ENCODE measurements at regions not wholly inside any gene's neighbourhood (a gene's known extent, or its start where the extent isn't known, plus 50 kb on each side); places are given as distances from the start of the nearest gene placed in this dataset.

GRCh38 chr4:79576429-79576753 lies 168.4 kb upstream of the GK2 start:
- RAD21 ChIA-PET (ENCODE audit: unreplicated experiment) = interaction anchor here (0.7 to 3.2 kb wide), 3 partner anchors 532 to 623 kb away, joined by 3 to 22 read pairs (median 7); no protein-coding TSS in a partner anchor
- Histone ChIP-seq H3K27ac (ENCODE audit: control insufficient read depth, insufficient read depth) (no peak overlapping the region), H3K79me2 (ENCODE audit: control insufficient read depth, insufficient read depth, low read length) (no peaks in the 10 kb centered on the region), H3K9ac (ENCODE audit: control insufficient read depth, insufficient read depth, low read length) (no peak overlapping the region), H2AFZ (ENCODE audit: control insufficient read depth, low read depth, low read length) (no peak overlapping the region), H3K4me3 (no peak overlapping the region), H3K36me3 (ENCODE audit: control insufficient read depth in 2 of 2, insufficient read depth in 2 of 2, low read length in 1 of 2) (no peaks in the 10 kb centered on the region), H3K4me1 (ENCODE audit: control insufficient read depth, insufficient read depth, low read length) (no peaks in the 10 kb centered on the region), H3K9me3 (replicated peaks; ENCODE audit: control insufficient read depth, insufficient read depth, low read length) (no peaks in the 10 kb centered on the region), H3K4me2 (ENCODE audit: control insufficient read depth, insufficient read depth) (no peak overlapping the region), H3K27me3 (replicated peaks in 1 of 2; ENCODE audit: control insufficient read depth in 2 of 2, insufficient read depth in 2 of 2, low read length in 1 of 2) (no peaks in the 10 kb centered on the region), H4K20me1 (ENCODE audit: control insufficient read depth, insufficient read depth) (no peaks in the 10 kb centered on the region)
- in situ Hi-C loops (cut with MboI) = loop anchor here (10.0 kb wide), 1 partner anchor 622 kb away; no protein-coding TSS in a partner anchor
- DNase-seq (ENCODE audit: low read depth, low spot score) (no peak), FAIRE-seq (peak; percentile 65), ATAC-seq (peak; percentile 88)
- CTCF ChIA-PET = interaction anchor here (0.6 to 5.6 kb wide), 11 partner anchors 9 to 625 kb away, joined by 3 to 48 read pairs (median 3); no protein-coding TSS in a partner anchor
- 16% methylated on average over 6 of the region's 6 CpGs for WGBS (ENCODE audit: insufficient coverage, insufficient replicate concordance, low lambda C conversion rate, missing lambda C conversion rate)
- intact Hi-C loops (cut with micrococcal nuclease; ENCODE audit: unreplicated experiment) = loop anchor here (1.0 to 10.0 kb wide), 3 partner anchors 332 to 624 kb away; no protein-coding TSS in a partner anchor
- SMC1A ChIA-PET (ENCODE audit: uncharacterized antibody, unreplicated experiment) = interaction anchor here (0.8 to 3.2 kb wide), 8 partner anchors 24 to 624 kb away, joined by 3 to 23 read pairs (median 6); no protein-coding TSS in a partner anchor
- POLR2A ChIA-PET = no interaction called here
- BruUV-seq (replicated peaks) = no TSS peak
- TF ChIP-seq RAD21 (IDR thresholded peaks at IDR 0.05; ENCODE audit: insufficient read depth, low read depth, low read length) = peak; percentile 70
- no peak for TF ChIP-seq ZNF592 (IDR thresholded peaks at IDR 0.05)
- TF ChIP-seq RB1 (IDR thresholded peaks at IDR 0.05; ENCODE audit: borderline replicate concordance) = no peak
- no peak for TF ChIP-seq SPI1 (IDR thresholded peaks at IDR 0.05; ENCODE audit: borderline replicate concordance, insufficient read depth, low read depth, low read length)
- no peak for TF ChIP-seq IRF3 (IDR thresholded peaks at IDR 0.05)
- no peak for TF ChIP-seq MXI1 (IDR thresholded peaks at IDR 0.05; ENCODE audit: low read depth, low read length)
- peak; percentile 35 for TF ChIP-seq BCL3 (IDR thresholded peaks at IDR 0.05; ENCODE audit: borderline replicate concordance, insufficient read depth, low read depth, low read length, poor library complexity, severe bottlenecking)
- no peak for TF ChIP-seq WRNIP1 (IDR thresholded peaks at IDR 0.05; ENCODE audit: borderline replicate concordance, low read depth, low read length)
- TF ChIP-seq NR2C2 (IDR thresholded peaks at IDR 0.05; ENCODE audit: borderline replicate concordance, control insufficient read depth, insufficient read length, low read depth) = no peak
- no peak for TF ChIP-seq EP300 (IDR thresholded peaks at IDR 0.05; ENCODE audit: borderline replicate concordance in 1 of 2, control insufficient read depth in 1 of 2, low read depth in 2 of 2, low read length in 2 of 2)
- no peak for TF ChIP-seq PAX8 (IDR thresholded peaks at IDR 0.05)
- TF ChIP-seq CBX3 (IDR thresholded peaks at IDR 0.05; ENCODE audit: borderline replicate concordance, low read depth) = no peak
- no peak for TF ChIP-seq USF2 (IDR thresholded peaks at IDR 0.05; ENCODE audit: borderline replicate concordance, low read depth, low read length)
- TF ChIP-seq SREBF1 (IDR thresholded peaks at IDR 0.05; ENCODE audit: low read length) = no peak
- TF ChIP-seq MEF2A (IDR thresholded peaks at IDR 0.05; ENCODE audit: insufficient read depth, low read depth, low read length) = no peak
- TF ChIP-seq ZNF622 (IDR thresholded peaks at IDR 0.05) = no peak
- no peak for TF ChIP-seq CBFB (IDR thresholded peaks at IDR 0.05; ENCODE audit: low read depth)
- no peak for TF ChIP-seq LARP7 (IDR thresholded peaks at IDR 0.05)
